ENCODE measurements at regions not wholly inside any gene's neighbourhood (a gene's known extent, or its start where the extent isn't known, plus 50 kb on each side); places are given as distances from the start of the nearest gene placed in this dataset.

DNA sequence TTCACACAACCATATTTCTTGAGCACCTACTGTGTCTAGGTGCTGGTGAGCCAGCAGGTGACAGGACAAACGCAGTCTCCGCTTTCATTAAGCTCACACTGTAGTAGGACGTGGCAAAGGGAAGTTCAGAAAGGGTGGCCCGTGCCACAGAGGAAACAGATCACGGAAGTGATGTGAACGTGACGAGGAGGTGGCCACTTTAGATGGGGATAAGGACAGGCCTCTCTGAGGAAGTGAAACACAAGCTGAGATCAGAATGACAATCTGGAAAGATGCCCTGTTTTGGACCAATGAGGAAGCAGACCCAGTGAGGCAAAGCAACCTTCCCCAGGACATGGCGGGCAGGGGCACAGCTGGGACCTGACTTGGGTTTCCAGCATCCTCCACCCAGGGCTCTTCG lies 127.4 kb upstream of the PRMT8 start:
- TF ChIP-seq, protein P1, sequence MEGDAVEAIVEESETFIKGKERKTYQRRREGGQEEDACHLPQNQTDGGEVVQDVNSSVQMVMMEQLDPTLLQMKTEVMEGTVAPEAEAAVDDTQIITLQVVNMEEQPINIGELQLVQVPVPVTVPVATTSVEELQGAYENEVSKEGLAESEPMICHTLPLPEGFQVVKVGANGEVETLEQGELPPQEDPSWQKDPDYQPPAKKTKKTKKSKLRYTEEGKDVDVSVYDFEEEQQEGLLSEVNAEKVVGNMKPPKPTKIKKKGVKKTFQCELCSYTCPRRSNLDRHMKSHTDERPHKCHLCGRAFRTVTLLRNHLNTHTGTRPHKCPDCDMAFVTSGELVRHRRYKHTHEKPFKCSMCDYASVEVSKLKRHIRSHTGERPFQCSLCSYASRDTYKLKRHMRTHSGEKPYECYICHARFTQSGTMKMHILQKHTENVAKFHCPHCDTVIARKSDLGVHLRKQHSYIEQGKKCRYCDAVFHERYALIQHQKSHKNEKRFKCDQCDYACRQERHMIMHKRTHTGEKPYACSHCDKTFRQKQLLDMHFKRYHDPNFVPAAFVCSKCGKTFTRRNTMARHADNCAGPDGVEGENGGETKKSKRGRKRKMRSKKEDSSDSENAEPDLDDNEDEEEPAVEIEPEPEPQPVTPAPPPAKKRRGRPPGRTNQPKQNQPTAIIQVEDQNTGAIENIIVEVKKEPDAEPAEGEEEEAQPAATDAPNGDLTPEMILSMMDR (IDR thresholded peaks at IDR 0.05): no peak

DNA sequence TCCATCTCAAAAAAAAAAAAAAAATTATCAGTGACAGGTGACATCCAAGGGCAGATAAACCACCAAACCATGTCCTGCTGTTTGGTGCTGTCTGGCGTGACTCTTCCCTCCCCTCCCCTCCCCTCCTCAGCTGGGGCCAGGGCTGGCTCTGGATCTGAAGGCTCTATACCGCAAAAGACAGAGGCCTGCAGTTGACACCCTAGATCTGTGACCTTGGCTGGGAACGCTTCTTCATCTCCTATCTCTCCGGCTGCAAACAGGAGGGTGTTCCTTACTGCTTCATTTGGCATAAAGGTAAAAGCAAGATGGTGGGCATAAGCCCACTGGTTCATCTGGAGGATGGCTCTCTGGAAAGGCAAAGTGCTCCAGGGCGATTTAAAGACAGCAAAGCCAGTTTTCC lies 126.8 kb upstream of the PRMT8 start:
- TF ChIP-seq, protein P1 (IDR thresholded peaks at IDR 0.05): no peak

DNA sequence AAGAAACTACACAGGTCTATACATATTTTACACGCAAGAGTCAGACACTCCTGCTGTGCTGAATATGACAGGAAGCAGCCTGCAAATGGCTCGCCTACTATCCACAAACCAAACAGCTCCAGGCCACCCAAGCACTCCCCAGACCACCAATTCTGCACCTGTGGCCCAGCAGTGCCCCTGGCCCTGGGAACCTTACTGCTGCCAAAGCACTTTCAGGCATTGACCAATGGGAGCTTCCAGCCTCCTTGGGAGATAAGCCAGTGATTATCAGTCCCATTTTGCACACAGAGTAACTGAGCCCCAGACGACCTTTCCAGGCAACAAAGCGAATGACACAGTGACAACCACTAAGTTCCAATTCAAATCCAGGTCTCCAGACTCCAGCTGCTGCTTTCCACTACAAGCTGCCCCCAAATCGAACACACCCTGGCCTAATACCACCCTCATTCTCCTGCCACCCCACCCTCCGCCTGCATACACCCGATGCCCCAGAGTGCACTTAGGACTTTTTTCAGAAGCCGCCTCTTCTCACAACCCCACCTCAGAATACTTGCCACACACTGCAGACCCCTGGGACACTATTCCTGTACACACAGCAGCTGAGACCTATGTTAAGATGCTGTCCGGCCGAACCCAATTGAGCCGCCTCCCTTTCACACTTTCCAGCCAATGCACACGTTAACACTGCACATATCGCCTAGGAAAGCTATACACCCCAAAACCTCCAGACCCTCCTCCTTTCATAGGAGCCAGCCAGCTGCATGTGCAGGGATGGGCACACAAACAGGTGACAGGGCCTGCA lies 126.1 kb upstream of the PRMT8 start:
- TF ChIP-seq, protein P1 (IDR thresholded peaks at IDR 0.05): no peak

DNA sequence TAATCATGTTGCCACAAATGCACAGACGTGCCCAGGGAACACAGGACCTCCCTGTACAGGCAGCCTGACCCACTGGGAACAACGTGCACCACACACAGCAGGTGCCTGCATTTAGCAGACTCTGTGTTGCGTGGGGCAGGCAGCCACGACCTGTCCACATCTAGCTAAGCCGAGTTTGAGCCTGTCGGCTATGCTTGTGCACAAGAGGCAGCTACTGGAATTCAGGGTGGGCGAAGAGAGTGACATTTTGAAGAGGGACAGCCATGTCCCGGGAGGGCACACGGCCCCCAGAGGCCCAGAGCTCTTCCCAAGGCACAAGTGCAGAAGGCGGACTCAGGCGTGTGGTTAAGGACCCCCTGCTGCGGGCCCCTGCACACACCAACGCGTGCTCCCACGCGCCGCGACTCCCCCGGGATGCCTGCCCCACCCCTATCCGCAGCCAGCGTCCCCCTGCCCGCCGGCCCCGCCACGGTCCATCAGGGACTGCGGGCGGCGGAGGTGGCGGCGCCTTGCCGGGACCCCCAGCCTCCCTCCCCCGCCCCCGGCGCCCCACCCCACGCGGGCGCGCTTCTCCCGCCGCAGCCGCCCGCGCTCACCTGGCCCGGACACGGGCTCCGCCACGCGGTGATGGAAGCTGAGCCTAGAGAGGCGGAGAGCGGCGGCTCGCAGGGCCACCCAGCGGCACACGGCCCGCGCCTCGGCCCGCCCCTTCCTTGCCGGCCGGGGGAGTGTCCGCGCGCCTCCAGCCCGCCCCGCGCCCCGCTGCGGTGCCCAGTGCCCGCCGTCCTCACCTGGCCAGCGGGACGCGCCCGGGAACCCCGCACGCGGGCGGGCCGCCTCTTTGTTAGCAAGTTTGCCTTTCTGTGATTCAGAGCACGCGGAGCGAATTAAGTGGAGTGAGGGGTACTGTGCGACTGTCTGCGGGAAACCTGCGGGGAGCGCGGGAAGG lies 125.3 kb upstream of the PRMT8 start:
- TF ChIP-seq, protein P1 (IDR thresholded peaks at IDR 0.05): no peak

DNA sequence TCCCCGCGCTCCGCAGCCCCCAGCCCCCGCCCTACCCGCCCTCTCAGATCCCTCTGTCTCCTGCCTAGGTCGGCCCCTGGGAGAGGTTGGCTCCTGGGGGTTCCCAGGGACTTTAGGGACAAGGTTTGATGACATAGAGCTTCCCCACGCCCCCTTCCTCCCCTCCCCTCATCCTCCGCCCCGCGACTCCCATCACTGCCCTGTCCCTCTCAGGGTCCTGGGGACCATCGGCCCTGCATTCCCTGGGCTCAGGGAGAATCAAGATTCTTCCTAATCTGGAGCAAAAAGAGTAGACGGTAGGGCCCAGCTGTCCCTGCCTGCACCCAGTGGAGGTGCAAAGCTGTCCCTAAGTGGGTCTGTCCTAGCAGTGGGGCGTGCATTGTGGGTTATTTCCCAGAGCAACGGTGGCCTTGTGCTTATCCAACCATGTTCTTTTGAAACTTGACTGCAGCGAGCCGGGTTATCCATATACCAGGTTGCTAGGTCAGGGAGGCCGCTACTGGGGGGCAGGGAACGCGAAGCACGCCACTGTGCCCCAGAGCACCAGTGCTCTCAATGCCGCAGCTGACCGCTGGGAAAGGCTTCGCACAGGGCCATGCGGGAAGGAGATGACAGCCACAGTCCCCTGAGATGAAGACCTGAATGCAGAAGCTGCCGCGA lies 124.4 kb upstream of the PRMT8 start:
- TF ChIP-seq, protein P1 (IDR thresholded peaks at IDR 0.05): no peak

DNA sequence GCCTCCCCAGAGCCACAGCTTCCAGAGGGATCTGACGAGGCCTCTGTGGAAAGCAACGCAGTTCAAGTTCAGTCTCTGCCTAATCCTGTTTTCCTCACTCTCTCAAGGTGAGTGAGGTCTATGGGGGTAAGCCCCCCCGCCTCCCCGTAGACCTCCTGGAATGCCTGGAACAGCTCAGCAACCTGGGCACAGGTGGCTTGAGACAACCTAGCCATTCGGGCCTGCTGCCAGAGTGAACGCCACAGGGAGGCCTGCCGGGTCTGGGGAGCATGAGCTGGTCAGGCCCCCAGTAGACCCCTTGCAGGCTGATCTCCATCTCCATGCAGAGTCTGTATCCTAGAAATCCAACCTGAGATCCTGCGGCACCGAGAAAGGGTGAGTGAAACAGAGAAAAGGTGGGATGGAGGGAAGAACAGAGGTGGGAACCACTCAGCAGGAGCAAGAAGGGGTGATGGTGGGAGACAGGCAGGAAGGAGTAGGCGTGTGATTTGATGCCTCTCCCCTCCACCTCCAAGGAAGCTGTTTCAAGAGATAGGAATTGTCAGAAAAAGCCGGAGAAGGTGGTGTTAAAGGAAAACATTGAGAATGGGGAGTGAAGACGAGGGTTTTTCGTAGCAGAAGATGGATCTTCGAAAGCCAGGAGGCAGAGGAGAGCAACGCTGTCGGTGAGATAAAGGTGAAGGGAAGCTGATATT lies 123.1 kb upstream of the PRMT8 start:
- TF ChIP-seq, protein P1 (IDR thresholded peaks at IDR 0.05): no peak

DNA sequence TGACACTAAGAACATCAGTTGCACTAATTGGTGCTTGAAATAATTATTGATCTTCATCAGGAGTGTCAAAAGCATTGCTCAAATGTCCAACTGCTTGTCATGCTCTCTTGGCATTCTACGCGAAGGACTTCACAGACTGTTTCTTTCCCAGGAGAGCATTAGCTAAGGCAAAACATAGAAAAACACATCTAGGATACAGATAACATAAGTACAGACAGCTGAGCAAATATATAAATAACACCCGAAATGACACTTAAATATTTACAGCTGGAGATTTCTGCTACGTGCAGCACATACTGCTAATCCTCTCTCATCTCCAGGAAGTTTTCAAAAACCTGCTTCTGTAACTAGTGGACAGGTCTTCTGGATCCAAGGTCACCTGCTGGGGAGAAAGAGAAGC lies 120.0 kb upstream of the PRMT8 start:
- TF ChIP-seq, protein P1 (IDR thresholded peaks at IDR 0.05): 0 out of 2 replicates have a peak, but pooled peaks have one; percentile 10
